ENCODE measurements at regions not wholly inside any gene's neighbourhood (a gene's known extent, or its start where the extent isn't known, plus 50 kb on each side); places are given as distances from the start of the nearest gene placed in this dataset.

- no peak for TF ChIP-seq EZH2 (IDR thresholded peaks at IDR 0.05)
- no peak for TF ChIP-seq POLR2AphosphoS5 (IDR thresholded peaks at IDR 0.05; ENCODE audit: borderline replicate concordance, low read depth, low read length)
- no peak for TF ChIP-seq FOXP2 (optimal IDR thresholded peaks at IDR 0.05; ENCODE audit: control extremely low read depth, extremely low read length, insufficient read depth)
These were observed 771.0 kb downstream of the QKI start for GRCh38 chr6:164185471-164185871.
